ENCODE measurements at regions not wholly inside any gene's neighbourhood (a gene's known extent, or its start where the extent isn't known, plus 50 kb on each side); places are given as distances from the start of the nearest gene placed in this dataset.

DNA sequence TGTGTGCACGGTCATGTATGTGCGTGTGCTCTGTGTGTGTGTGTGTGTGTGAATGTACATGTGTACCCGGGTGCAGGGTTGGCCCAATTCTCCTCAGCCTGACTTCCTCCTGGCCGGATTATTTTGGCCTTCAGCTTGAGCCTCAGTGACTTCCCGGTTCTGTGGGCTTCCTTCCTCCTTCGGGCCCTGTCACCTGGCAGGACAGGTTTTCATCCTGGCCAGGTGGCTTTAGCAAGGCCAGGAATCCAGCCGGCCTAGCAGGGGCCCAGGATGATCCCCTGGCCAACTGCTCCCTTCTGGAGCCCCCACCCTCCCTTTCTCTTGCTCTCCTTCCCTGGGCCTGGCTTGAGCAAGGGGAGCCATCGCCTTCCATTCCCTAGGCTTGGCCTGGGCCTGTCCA lies 140.5 kb downstream of the INHBB start:
- TF ChIP-seq, protein P1, sequence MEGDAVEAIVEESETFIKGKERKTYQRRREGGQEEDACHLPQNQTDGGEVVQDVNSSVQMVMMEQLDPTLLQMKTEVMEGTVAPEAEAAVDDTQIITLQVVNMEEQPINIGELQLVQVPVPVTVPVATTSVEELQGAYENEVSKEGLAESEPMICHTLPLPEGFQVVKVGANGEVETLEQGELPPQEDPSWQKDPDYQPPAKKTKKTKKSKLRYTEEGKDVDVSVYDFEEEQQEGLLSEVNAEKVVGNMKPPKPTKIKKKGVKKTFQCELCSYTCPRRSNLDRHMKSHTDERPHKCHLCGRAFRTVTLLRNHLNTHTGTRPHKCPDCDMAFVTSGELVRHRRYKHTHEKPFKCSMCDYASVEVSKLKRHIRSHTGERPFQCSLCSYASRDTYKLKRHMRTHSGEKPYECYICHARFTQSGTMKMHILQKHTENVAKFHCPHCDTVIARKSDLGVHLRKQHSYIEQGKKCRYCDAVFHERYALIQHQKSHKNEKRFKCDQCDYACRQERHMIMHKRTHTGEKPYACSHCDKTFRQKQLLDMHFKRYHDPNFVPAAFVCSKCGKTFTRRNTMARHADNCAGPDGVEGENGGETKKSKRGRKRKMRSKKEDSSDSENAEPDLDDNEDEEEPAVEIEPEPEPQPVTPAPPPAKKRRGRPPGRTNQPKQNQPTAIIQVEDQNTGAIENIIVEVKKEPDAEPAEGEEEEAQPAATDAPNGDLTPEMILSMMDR (IDR thresholded peaks at IDR 0.05; ENCODE audit: insufficient read depth, low read depth, low read length) = no peak
- no peak for DNase-seq (ENCODE audit: low read depth)
- no peak overlapping the region for H3K4me3 ChIP-seq (ENCODE audit: low read depth, low read length)

DNA sequence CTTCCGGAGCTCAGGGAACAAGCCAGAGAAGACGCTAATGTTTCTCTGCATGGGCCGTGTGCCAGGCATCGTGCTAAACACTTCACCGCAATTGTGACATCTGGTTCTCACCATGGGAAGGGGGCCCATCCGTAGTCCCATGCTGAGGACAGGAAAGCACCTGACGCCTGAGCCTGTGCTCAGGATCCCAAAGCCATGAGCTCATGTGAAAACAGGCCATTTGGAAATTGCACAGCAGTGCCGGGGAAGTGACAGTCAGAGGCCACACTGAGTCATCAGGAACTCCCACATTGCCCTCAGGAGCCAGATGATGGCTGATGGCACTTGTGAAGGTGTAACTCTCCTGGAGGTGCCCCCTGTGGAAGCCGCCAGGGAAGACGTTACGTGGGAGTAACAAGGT lies 141.0 kb downstream of the INHBB start:
- DNase-seq (ENCODE audit: low read depth) = no peak
- H3K4me3 ChIP-seq (ENCODE audit: low read depth, low read length) = no peak overlapping the region
- TF ChIP-seq, protein P1 (IDR thresholded peaks at IDR 0.05; ENCODE audit: insufficient read depth, low read depth, low read length) = no peak

DNA sequence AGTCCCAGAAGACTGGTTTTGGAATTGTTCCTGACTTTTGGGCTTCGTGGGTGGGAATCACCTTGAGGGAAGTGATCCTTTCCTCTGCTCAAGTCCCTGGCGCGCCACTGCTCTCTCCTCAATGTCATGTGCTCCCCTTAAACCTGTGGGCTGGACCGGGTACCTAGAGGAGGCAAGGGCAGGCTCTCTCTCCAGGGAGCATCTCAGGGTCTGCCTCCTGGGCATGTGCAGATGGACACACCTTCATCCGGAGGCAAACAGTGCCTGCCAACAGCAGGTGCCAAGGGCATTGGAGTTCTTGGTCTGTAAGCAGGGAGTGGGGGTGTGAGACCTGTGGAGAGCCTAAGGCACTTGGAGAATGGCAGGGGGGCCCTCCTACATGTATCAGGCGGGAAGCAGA lies 142.6 kb downstream of the INHBB start:
- H3K4me3 ChIP-seq (ENCODE audit: low read depth, low read length) = no peak overlapping the region
- DNase-seq (ENCODE audit: low read depth) = no peak
- TF ChIP-seq, protein P1 (IDR thresholded peaks at IDR 0.05; ENCODE audit: insufficient read depth, low read depth, low read length) = no peak

GRCh38 chr2:120489023-120489422 lies 143.1 kb downstream of the INHBB start:
- no peak overlapping the region for H3K4me3 ChIP-seq (ENCODE audit: low read depth, low read length)
- no peak for DNase-seq (ENCODE audit: low read depth)
- TF ChIP-seq, protein P1 (IDR thresholded peaks at IDR 0.05; ENCODE audit: insufficient read depth, low read depth, low read length) = no peak

DNA sequence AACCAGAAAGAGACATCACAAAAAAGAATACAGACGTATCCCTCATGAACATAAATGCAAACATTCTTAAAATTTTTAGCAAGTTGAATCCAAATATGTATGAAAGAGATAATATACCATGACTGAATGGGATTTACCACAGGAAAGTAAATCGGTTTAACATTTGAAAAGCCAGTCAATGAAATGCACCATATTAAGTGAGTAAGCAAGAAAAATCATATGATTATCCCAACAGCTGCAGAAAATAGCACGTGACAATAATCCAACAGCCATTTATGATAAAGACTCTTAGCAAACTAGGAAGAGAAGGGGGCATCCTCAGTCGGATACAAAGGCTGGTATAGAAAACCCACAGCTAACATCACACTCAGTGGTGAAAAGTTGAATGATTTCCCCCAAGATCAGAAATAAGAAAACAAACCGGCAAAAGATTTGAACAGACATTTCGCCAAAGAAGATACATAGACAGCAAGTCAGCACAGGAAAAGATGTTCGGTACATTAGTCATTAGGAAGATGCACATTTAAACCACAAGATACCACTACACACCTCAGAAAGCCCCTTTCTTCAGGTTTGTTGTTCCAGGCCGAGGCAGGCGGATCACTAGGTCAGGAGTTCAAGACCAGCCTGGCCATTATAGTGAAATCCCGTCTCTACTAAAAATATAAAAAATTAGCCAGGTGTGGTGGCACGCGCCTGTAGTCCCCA lies 144.3 kb downstream of the INHBB start:
- DNase-seq (ENCODE audit: low read depth) = no peak
- TF ChIP-seq, protein P1 (IDR thresholded peaks at IDR 0.05; ENCODE audit: insufficient read depth, low read depth, low read length) = no peak
- H3K4me3 ChIP-seq (ENCODE audit: low read depth, low read length) = no peak overlapping the region

GRCh38 chr2:120491111-120491625 lies 145.2 kb downstream of the INHBB start:
- TF ChIP-seq, protein P1 (IDR thresholded peaks at IDR 0.05; ENCODE audit: insufficient read depth, low read depth, low read length) = no peak
- no peak for DNase-seq (ENCODE audit: low read depth)
- no peak overlapping the region for H3K4me3 ChIP-seq (ENCODE audit: low read depth, low read length)

- no peak overlapping the region for H3K4me3 ChIP-seq (ENCODE audit: low read depth, low read length)
- TF ChIP-seq, protein P1 (IDR thresholded peaks at IDR 0.05; ENCODE audit: insufficient read depth, low read depth, low read length) = no peak
- no peak for DNase-seq (ENCODE audit: low read depth)
These were observed 147.3 kb downstream of the INHBB start for GRCh38 chr2:120493231-120493630.
